ENCODE measurements at regions not wholly inside any gene's neighbourhood (a gene's known extent, or its start where the extent isn't known, plus 50 kb on each side); places are given as distances from the start of the nearest gene placed in this dataset.
"Not testable (repeated sequence)": the region's sequence is repeated elsewhere in the genome, so short reads cannot be mapped to it uniquely, and the experiment has no call there.

- TF ChIP-seq, protein P1, sequence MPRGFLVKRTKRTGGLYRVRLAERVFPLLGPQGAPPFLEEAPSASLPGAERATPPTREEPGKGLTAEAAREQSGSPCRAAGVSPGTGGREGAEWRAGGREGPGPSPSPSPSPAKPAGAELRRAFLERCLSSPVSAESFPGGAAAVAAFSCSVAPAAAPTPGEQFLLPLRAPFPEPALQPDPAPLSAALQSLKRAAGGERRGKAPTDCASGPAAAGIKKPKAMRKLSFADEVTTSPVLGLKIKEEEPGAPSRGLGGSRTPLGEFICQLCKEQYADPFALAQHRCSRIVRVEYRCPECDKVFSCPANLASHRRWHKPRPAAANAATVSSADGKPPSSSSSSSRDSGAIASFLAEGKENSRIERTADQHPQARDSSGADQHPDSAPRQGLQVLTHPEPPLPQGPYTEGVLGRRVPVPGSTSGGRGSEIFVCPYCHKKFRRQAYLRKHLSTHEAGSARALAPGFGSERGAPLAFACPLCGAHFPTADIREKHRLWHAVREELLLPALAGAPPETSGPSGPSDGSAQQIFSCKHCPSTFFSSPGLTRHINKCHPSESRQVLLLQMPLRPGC (tag by site-specific recombination; IDR thresholded peaks at IDR 0.05), result no peak
- no peak for TF ChIP-seq REST (tag by site-specific recombination; IDR thresholded peaks at IDR 0.05)
- TF ChIP-seq ZNF404 (tag by site-specific recombination; IDR thresholded peaks at IDR 0.05), result no peak
- TF ChIP-seq ZNF747 (tag by site-specific recombination; IDR thresholded peaks at IDR 0.05), result no peak
- no peak for TF ChIP-seq ZNF416 (tag by site-specific recombination; IDR thresholded peaks at IDR 0.05)
- TF ChIP-seq, protein P2, sequence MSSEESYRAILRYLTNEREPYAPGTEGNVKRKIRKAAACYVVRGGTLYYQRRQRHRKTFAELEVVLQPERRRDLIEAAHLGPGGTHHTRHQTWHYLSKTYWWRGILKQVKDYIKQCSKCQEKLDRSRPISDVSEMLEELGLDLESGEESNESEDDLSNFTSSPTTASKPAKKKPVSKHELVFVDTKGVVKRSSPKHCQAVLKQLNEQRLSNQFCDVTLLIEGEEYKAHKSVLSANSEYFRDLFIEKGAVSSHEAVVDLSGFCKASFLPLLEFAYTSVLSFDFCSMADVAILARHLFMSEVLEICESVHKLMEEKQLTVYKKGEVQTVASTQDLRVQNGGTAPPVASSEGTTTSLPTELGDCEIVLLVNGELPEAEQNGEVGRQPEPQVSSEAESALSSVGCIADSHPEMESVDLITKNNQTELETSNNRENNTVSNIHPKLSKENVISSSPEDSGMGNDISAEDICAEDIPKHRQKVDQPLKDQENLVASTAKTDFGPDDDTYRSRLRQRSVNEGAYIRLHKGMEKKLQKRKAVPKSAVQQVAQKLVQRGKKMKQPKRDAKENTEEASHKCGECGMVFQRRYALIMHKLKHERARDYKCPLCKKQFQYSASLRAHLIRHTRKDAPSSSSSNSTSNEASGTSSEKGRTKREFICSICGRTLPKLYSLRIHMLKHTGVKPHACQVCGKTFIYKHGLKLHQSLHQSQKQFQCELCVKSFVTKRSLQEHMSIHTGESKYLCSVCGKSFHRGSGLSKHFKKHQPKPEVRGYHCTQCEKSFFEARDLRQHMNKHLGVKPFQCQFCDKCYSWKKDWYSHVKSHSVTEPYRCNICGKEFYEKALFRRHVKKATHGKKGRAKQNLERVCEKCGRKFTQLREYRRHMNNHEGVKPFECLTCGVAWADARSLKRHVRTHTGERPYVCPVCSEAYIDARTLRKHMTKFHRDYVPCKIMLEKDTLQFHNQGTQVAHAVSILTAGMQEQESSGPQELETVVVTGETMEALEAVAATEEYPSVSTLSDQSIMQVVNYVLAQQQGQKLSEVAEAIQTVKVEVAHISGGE (tag by site-specific recombination; conservative IDR thresholded peaks at IDR 0.05; ENCODE audit: low read depth), result no peak
- TF ChIP-seq BCL11A (tag by site-specific recombination; IDR thresholded peaks at IDR 0.05; ENCODE audit: low read depth), result no peak
- TF ChIP-seq, protein P3, sequence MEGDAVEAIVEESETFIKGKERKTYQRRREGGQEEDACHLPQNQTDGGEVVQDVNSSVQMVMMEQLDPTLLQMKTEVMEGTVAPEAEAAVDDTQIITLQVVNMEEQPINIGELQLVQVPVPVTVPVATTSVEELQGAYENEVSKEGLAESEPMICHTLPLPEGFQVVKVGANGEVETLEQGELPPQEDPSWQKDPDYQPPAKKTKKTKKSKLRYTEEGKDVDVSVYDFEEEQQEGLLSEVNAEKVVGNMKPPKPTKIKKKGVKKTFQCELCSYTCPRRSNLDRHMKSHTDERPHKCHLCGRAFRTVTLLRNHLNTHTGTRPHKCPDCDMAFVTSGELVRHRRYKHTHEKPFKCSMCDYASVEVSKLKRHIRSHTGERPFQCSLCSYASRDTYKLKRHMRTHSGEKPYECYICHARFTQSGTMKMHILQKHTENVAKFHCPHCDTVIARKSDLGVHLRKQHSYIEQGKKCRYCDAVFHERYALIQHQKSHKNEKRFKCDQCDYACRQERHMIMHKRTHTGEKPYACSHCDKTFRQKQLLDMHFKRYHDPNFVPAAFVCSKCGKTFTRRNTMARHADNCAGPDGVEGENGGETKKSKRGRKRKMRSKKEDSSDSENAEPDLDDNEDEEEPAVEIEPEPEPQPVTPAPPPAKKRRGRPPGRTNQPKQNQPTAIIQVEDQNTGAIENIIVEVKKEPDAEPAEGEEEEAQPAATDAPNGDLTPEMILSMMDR (tag by site-specific recombination; IDR thresholded peaks at IDR 0.05), result no peak
- ChIA-PET CTCF (no interaction called here), POLR2A (no interaction called here)
- H3K36me3 ChIP-seq (ENCODE audit: control insufficient read depth in 2 of 2, insufficient read depth in 1 of 2, low read length in 2 of 2), result no peaks in the 10 kb centered on the region
- H3K4me1 ChIP-seq (ENCODE audit: control insufficient read depth, insufficient read depth, low read length), result no peaks in the 10 kb centered on the region
- no peaks in the 10 kb centered on the region for H3K9me3 ChIP-seq (ENCODE audit: control insufficient read depth, insufficient read depth, low read depth, low read length)
- no peak overlapping the region for H3K4me3 ChIP-seq (ENCODE audit: low read depth, low read length)
- no peak overlapping the region for H3K27ac ChIP-seq (ENCODE audit: extremely low read depth, low read depth, low read length)
Measured at GRCh38 chr9:10875752-10876151, 262.9 kb upstream of the PTPRD start.

DNA sequence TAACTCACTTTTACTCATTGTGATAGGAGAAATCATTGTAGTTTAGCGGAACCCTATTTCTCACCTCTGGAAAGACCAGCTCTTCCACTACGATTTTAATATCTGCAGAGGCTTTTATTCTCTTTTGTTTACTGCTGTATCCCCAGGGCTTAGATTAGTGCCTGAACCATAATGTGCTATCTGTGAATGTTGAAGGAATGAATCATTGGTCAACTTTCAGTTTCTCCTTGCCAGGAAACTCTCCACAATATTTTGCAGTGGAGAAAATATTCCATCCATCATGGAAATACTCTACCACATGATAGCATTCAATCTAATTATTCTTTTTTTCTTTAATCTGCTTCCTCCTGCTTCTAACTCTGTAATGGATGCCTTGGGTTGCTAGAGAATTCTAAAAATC lies 263.5 kb upstream of the PTPRD start:
- H3K4me1 ChIP-seq (ENCODE audit: control insufficient read depth, insufficient read depth, low read length), result no peaks in the 10 kb centered on the region
- POLR2A ChIA-PET, result no interaction called here
- H3K9me3 ChIP-seq (ENCODE audit: control insufficient read depth, insufficient read depth, low read depth, low read length), result no peaks in the 10 kb centered on the region
- no peak overlapping the region for H3K27ac ChIP-seq (ENCODE audit: extremely low read depth, low read depth, low read length)
- TF ChIP-seq ZBTB26 (tag by site-specific recombination; optimal IDR thresholded peaks at IDR 0.05) (no peak), ZNF791 (tag by site-specific recombination; IDR thresholded peaks at IDR 0.05) (no peak), MEIS1 (CRISPR knock-in tag; IDR thresholded peaks at IDR 0.05; ENCODE audit: borderline replicate concordance) (no peak), ZNF670 (tag by site-specific recombination; IDR thresholded peaks at IDR 0.05; ENCODE audit: low read depth) (no peak), ZNF626 (tag by site-specific recombination; IDR thresholded peaks at IDR 0.05) (no peak), ZNF132 (tag by site-specific recombination; IDR thresholded peaks at IDR 0.05; ENCODE audit: borderline replicate concordance) (no peak)
- CTCF ChIA-PET, result no interaction called here
- no peaks in the 10 kb centered on the region for H3K36me3 ChIP-seq (ENCODE audit: control insufficient read depth in 2 of 2, insufficient read depth in 1 of 2, low read length in 2 of 2)
- H3K4me3 ChIP-seq (ENCODE audit: low read depth, low read length), result no peak overlapping the region

- CTCF ChIA-PET; POLR2A ChIA-PET; H3K4me3 ChIP-seq (ENCODE audit: low read depth, low read length); H3K4me1 ChIP-seq (ENCODE audit: control insufficient read depth, insufficient read depth, low read length); H3K9me3 ChIP-seq (ENCODE audit: control insufficient read depth, insufficient read depth, low read depth, low read length); H3K36me3 ChIP-seq (ENCODE audit: control insufficient read depth in 2 of 2, insufficient read depth in 1 of 2, low read length in 2 of 2); H3K27ac ChIP-seq (ENCODE audit: extremely low read depth, low read depth, low read length): not testable (repeated sequence)
Measured at GRCh38 chr9:10890266-10890665, 277.5 kb upstream of the PTPRD start.

Data from HEK293 (cell line).